Memory B cell (primary cell): ENCODE measurements at regions not wholly inside any gene's neighbourhood (a gene's known extent, or its start where the extent isn't known, plus 50 kb on each side); places are given as distances from the start of the nearest gene placed in this dataset.

Source experiments
- ATAC-seq: fragments of 150-1000 bp; cut with Tn5 transposase; 2 replicates; pipeline ENCODE4 v1.10.0; 2021; ENCODE audit warnings: low read depth, mild to moderate bottlenecking, moderate library complexity
- DNase-seq, 2 donors: peaks; one replicate each; pipeline ENCODE4 v3.0.0; 2022; ENCODE audit warnings: low spot score in 2 of 2
- H3K27ac Mint-ChIP-seq: one replicate; pipeline ENCODE4 v1.8.0; 2022; ENCODE audit warnings: mild to moderate bottlenecking, moderate library complexity, mixed read lengths
- H3K27me3 Mint-ChIP-seq: one replicate; pipeline ENCODE4 v1.8.0; 2022; ENCODE audit warnings: mixed read lengths
- H3K36me3 Mint-ChIP-seq: one replicate; pipeline ENCODE4 v1.8.0; 2022; ENCODE audit warnings: mild to moderate bottlenecking, mixed read lengths
- H3K4me1 Mint-ChIP-seq: one replicate; pipeline ENCODE4 v1.8.0; 2022; ENCODE audit warnings: mixed read lengths
- H3K4me3 Mint-ChIP-seq: one replicate; pipeline ENCODE4 v1.8.0; 2022; ENCODE audit warnings: mild to moderate bottlenecking, moderate library complexity, mixed read lengths
- H3K9me3 Mint-ChIP-seq: one replicate; pipeline ENCODE4 v1.8.0; 2022; ENCODE audit warnings: mixed read lengths

GRCh38 chrX:148203531-148203930 lies 222.4 kb downstream of the FMR1NB start:
- Mint-ChIP-seq H3K27me3 (no peaks in the 10 kb centered on the region), H3K27ac (no peak overlapping the region), H3K4me1 (peaks cover 3% of the 10 kb centered on the region), H3K4me3 (no peak overlapping the region), H3K36me3 (no peaks in the 10 kb centered on the region), H3K9me3 (peaks cover 5% of the 10 kb centered on the region)
- ATAC-seq, result no peak
- no peak for DNase-seq

- Mint-ChIP-seq H3K4me3 (no peak overlapping the region), H3K9me3 (peaks cover 5% of the 10 kb centered on the region), H3K36me3 (no peaks in the 10 kb centered on the region), H3K27me3 (no peaks in the 10 kb centered on the region), H3K4me1 (peaks cover 3% of the 10 kb centered on the region), H3K27ac (no peak overlapping the region)
- ATAC-seq (peak; percentile 29), DNase-seq (no peak)
These were observed 223.1 kb downstream of the FMR1NB start for GRCh38 chrX:148204195-148204594.

- ATAC-seq (no peak), DNase-seq (no peak)
- no peaks in the 10 kb centered on the region for H3K9me3 Mint-ChIP-seq
- no peaks in the 10 kb centered on the region for H3K4me1 Mint-ChIP-seq
- no peaks in the 10 kb centered on the region for H3K36me3 Mint-ChIP-seq
- H3K27me3 Mint-ChIP-seq, result no peaks in the 10 kb centered on the region
- no peak overlapping the region for H3K27ac Mint-ChIP-seq
- no peak overlapping the region for H3K4me3 Mint-ChIP-seq
These were observed 233.6 kb downstream of the FMR1NB start for GRCh38 chrX:148214786-148215185.

GRCh38 chrX:148215726-148216125 lies 234.6 kb downstream of the FMR1NB start:
- no peak overlapping the region for H3K4me3 Mint-ChIP-seq
- H3K36me3 Mint-ChIP-seq, result no peaks in the 10 kb centered on the region

GRCh38 chrX:148223361-148223760 lies 242.2 kb downstream of the FMR1NB start:
- no peak overlapping the region for H3K4me3 Mint-ChIP-seq
- ATAC-seq (no peak), DNase-seq (no peak)
- H3K27ac Mint-ChIP-seq, result no peak overlapping the region
- H3K4me1 Mint-ChIP-seq, result no peaks in the 10 kb centered on the region
- no peaks in the 10 kb centered on the region for H3K27me3 Mint-ChIP-seq
- no peaks in the 10 kb centered on the region for H3K9me3 Mint-ChIP-seq
- H3K36me3 Mint-ChIP-seq, result no peaks in the 10 kb centered on the region

More at GRCh38 chrX:148215726-148216125, 234.6 kb downstream of the FMR1NB start:
- Mint-ChIP-seq H3K4me1 (no peaks in the 10 kb centered on the region), H3K9me3 (no peaks in the 10 kb centered on the region), H3K27me3 (no peaks in the 10 kb centered on the region), H3K27ac (no peak overlapping the region)
- no peak for ATAC-seq
- no peak for DNase-seq

- no peak for DNase-seq
These were observed 247.4 kb downstream of the FMR1NB start for GRCh38 chrX:148228521-148228920.

GRCh38 chrX:148229801-148230303 lies 248.7 kb downstream of the FMR1NB start:
- no peak overlapping the region for H3K4me3 Mint-ChIP-seq
- no peak for ATAC-seq
- H3K4me1 Mint-ChIP-seq, result no peaks in the 10 kb centered on the region
- DNase-seq, result no peak
- H3K27ac Mint-ChIP-seq, result no peak overlapping the region
- no peaks in the 10 kb centered on the region for H3K36me3 Mint-ChIP-seq
- peaks cover 4% of the 10 kb centered on the region for H3K27me3 Mint-ChIP-seq
- H3K9me3 Mint-ChIP-seq, result no peaks in the 10 kb centered on the region

More at GRCh38 chrX:148228521-148228920, 247.4 kb downstream of the FMR1NB start:
- Mint-ChIP-seq H3K27ac (peak overlapping the region; percentile 4), H3K4me3 (no peak overlapping the region), H3K4me1 (no peaks in the 10 kb centered on the region), H3K9me3 (no peaks in the 10 kb centered on the region), H3K36me3 (no peaks in the 10 kb centered on the region), H3K27me3 (peaks cover 4% of the 10 kb centered on the region)
- ATAC-seq, result no peak

- Mint-ChIP-seq H3K27me3 (no peaks in the 10 kb centered on the region), H3K27ac (no peak overlapping the region), H3K4me1 (no peaks in the 10 kb centered on the region), H3K36me3 (peaks cover 7% of the 10 kb centered on the region), H3K4me3 (no peak overlapping the region), H3K9me3 (peaks cover 12% of the 10 kb centered on the region)
- ATAC-seq (peak; percentile 32), DNase-seq (no peak)
These were observed 240.4 kb upstream of the AFF2 start for GRCh38 chrX:148259990-148260389.

- H3K36me3 Mint-ChIP-seq, result peaks cover 4% of the 10 kb centered on the region
- no peak overlapping the region for H3K4me3 Mint-ChIP-seq
- H3K4me1 Mint-ChIP-seq, result peaks cover 4% of the 10 kb centered on the region
- DNase-seq (no peak), ATAC-seq (no peak)
- H3K27ac Mint-ChIP-seq, result no peak overlapping the region
- H3K27me3 Mint-ChIP-seq, result no peaks in the 10 kb centered on the region
- peaks cover 8% of the 10 kb centered on the region for H3K9me3 Mint-ChIP-seq
These were observed 234.6 kb upstream of the AFF2 start for GRCh38 chrX:148265829-148266228.

GRCh38 chrX:148268673-148269072 lies 231.7 kb upstream of the AFF2 start:
- Mint-ChIP-seq H3K27me3 (no peaks in the 10 kb centered on the region), H3K27ac (no peak overlapping the region), H3K4me3 (no peak overlapping the region), H3K36me3 (no peaks in the 10 kb centered on the region), H3K4me1 (peaks cover 6% of the 10 kb centered on the region), H3K9me3 (no peaks in the 10 kb centered on the region)
- DNase-seq, result no peak
- no peak for ATAC-seq

GRCh38 chrX:148269513-148269912 lies 230.9 kb upstream of the AFF2 start:
- Mint-ChIP-seq H3K36me3 (no peaks in the 10 kb centered on the region), H3K27me3 (no peaks in the 10 kb centered on the region), H3K4me1 (peaks cover 6% of the 10 kb centered on the region), H3K9me3 (no peaks in the 10 kb centered on the region), H3K4me3 (no peak overlapping the region), H3K27ac (no peak overlapping the region)
- DNase-seq (no peak), ATAC-seq (no peak)

GRCh38 chrX:148270499-148270898 lies 229.9 kb upstream of the AFF2 start:
- no peak overlapping the region for H3K27ac Mint-ChIP-seq
- DNase-seq, result no peak
- H3K36me3 Mint-ChIP-seq, result no peaks in the 10 kb centered on the region
- peaks cover 6% of the 10 kb centered on the region for H3K4me1 Mint-ChIP-seq
- ATAC-seq, result peak; percentile 79
- no peaks in the 10 kb centered on the region for H3K9me3 Mint-ChIP-seq
- no peaks in the 10 kb centered on the region for H3K27me3 Mint-ChIP-seq
- H3K4me3 Mint-ChIP-seq, result no peak overlapping the region

- no peaks in the 10 kb centered on the region for H3K9me3 Mint-ChIP-seq
- H3K27me3 Mint-ChIP-seq, result no peaks in the 10 kb centered on the region
These were observed 229.2 kb upstream of the AFF2 start for GRCh38 chrX:148271263-148271662.

GRCh38 chrX:148281920-148282319 lies 218.5 kb upstream of the AFF2 start:
- no peaks in the 10 kb centered on the region for H3K27me3 Mint-ChIP-seq
- no peaks in the 10 kb centered on the region for H3K36me3 Mint-ChIP-seq
- H3K27ac Mint-ChIP-seq, result no peak overlapping the region
- H3K9me3 Mint-ChIP-seq, result no peaks in the 10 kb centered on the region
- peaks cover 3% of the 10 kb centered on the region for H3K4me1 Mint-ChIP-seq
- H3K4me3 Mint-ChIP-seq, result no peak overlapping the region
- DNase-seq (no peak), ATAC-seq (no peak)

More at GRCh38 chrX:148271263-148271662, 229.2 kb upstream of the AFF2 start:
- no peak for DNase-seq
- no peak overlapping the region for H3K27ac Mint-ChIP-seq
- H3K36me3 Mint-ChIP-seq, result no peaks in the 10 kb centered on the region
- peak; percentile 32 for ATAC-seq
- no peak overlapping the region for H3K4me3 Mint-ChIP-seq
- peaks cover 6% of the 10 kb centered on the region for H3K4me1 Mint-ChIP-seq

- ATAC-seq, result no peak
- Mint-ChIP-seq H3K27ac (no peak overlapping the region), H3K4me3 (no peak overlapping the region)
These were observed 217.9 kb upstream of the AFF2 start for GRCh38 chrX:148282504-148282903.

More at GRCh38 chrX:148282504-148282903, 217.9 kb upstream of the AFF2 start:
- Mint-ChIP-seq H3K9me3 (no peaks in the 10 kb centered on the region), H3K36me3 (no peaks in the 10 kb centered on the region), H3K27me3 (no peaks in the 10 kb centered on the region), H3K4me1 (peaks cover 3% of the 10 kb centered on the region)
- no peak for DNase-seq
